ENCODE measurements at regions not wholly inside any gene's neighbourhood (a gene's known extent, or its start where the extent isn't known, plus 50 kb on each side); places are given as distances from the start of the nearest gene placed in this dataset.
A peak's percentile ranks its signal among the peaks of the same experiment; 100 is the strongest.

DNA sequence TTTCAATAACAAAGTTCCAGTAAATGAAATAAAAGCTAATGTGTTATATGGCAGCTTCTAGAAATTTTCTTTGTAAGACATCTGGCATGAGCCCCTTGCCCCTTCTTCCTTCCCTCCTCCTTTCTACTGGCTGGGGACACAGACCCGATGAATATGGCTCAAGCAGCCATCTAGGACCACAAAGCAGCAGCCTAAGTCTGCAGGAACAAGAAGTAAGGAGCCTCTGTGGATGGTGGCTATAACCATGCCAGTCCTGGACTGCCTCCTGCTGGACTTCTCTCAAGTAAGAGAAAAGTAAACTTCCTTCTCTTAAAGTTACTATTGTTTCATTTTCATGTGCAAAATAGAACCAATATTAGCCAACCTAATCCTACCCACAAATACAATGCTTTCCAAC is 114.9 kb upstream of the DST start:
- Mint-ChIP-seq H3K36me3 (ENCODE audit: low read depth, unreplicated experiment) (peaks cover 3% of the 10 kb centered on the region), H3K4me1 (ENCODE audit: low read depth, unreplicated experiment) (peaks cover 62% of the 10 kb centered on the region), H3K27ac (ENCODE audit: unreplicated experiment) (peak overlapping the region; percentile 81), H3K4me3 (ENCODE audit: unreplicated experiment) (peak overlapping the region; percentile 40), H3K27me3 (ENCODE audit: low read depth, unreplicated experiment) (no peaks in the 10 kb centered on the region), H3K9me3 (ENCODE audit: unreplicated experiment) (no peaks in the 10 kb centered on the region)
- TF ChIP-seq, protein P1, sequence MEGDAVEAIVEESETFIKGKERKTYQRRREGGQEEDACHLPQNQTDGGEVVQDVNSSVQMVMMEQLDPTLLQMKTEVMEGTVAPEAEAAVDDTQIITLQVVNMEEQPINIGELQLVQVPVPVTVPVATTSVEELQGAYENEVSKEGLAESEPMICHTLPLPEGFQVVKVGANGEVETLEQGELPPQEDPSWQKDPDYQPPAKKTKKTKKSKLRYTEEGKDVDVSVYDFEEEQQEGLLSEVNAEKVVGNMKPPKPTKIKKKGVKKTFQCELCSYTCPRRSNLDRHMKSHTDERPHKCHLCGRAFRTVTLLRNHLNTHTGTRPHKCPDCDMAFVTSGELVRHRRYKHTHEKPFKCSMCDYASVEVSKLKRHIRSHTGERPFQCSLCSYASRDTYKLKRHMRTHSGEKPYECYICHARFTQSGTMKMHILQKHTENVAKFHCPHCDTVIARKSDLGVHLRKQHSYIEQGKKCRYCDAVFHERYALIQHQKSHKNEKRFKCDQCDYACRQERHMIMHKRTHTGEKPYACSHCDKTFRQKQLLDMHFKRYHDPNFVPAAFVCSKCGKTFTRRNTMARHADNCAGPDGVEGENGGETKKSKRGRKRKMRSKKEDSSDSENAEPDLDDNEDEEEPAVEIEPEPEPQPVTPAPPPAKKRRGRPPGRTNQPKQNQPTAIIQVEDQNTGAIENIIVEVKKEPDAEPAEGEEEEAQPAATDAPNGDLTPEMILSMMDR (IDR thresholded peaks at IDR 0.05; ENCODE audit: insufficient read depth, low read depth, low read length), result peak; percentile 21
- no peak for TF ChIP-seq EZH2 (IDR thresholded peaks at IDR 0.05; ENCODE audit: insufficient read depth, low read length)
- Histone ChIP-seq H2AFZ (ENCODE audit: low read depth, low read length) (no peak overlapping the region), H4K20me1 (ENCODE audit: insufficient read depth, low read length) (peaks cover 46% of the 10 kb centered on the region), H3K4me2 (ENCODE audit: low read length) (peak overlapping the region; percentile 4), H3K27me3 (ENCODE audit: insufficient read depth, low read length) (no peaks in the 10 kb centered on the region), H3K9me3 (ENCODE audit: insufficient read depth, low read depth, low read length) (no peaks in the 10 kb centered on the region), H3K9ac (ENCODE audit: low read length) (peak overlapping the region; percentile 20), H3K4me3 (ENCODE audit: insufficient read depth, low read depth, low read length) (no peak overlapping the region), H3K27ac (ENCODE audit: low read depth, low read length) (no peak overlapping the region), H3K79me2 (ENCODE audit: insufficient read depth, low read length) (peaks cover 98% of the 10 kb centered on the region), H3K36me3 (ENCODE audit: insufficient read depth, low read length) (no peaks in the 10 kb centered on the region), H3K4me1 (ENCODE audit: insufficient read depth, low read length) (peaks cover 32% of the 10 kb centered on the region)
- no peak for FAIRE-seq
- DNase-seq (ENCODE audit: low read depth), result no peak

- Mint-ChIP-seq H3K27ac (ENCODE audit: unreplicated experiment) (peak overlapping the region; percentile 83), H3K9me3 (ENCODE audit: unreplicated experiment) (no peaks in the 10 kb centered on the region), H3K27me3 (ENCODE audit: low read depth, unreplicated experiment) (no peaks in the 10 kb centered on the region), H3K4me3 (ENCODE audit: unreplicated experiment) (no peak overlapping the region), H3K4me1 (ENCODE audit: low read depth, unreplicated experiment) (peaks cover 67% of the 10 kb centered on the region), H3K36me3 (ENCODE audit: low read depth, unreplicated experiment) (peaks cover 3% of the 10 kb centered on the region)
- Histone ChIP-seq H3K9me3 (ENCODE audit: insufficient read depth, low read depth, low read length) (no peaks in the 10 kb centered on the region), H3K4me2 (ENCODE audit: low read length) (peak overlapping the region; percentile 20), H3K4me1 (ENCODE audit: insufficient read depth, low read length) (peaks cover 38% of the 10 kb centered on the region), H2AFZ (ENCODE audit: low read depth, low read length) (no peak overlapping the region), H3K36me3 (ENCODE audit: insufficient read depth, low read length) (no peaks in the 10 kb centered on the region), H3K27ac (ENCODE audit: low read depth, low read length) (peak overlapping the region; percentile 7), H3K79me2 (ENCODE audit: insufficient read depth, low read length) (peaks cover 98% of the 10 kb centered on the region), H3K27me3 (ENCODE audit: insufficient read depth, low read length) (no peaks in the 10 kb centered on the region), H3K4me3 (ENCODE audit: insufficient read depth, low read depth, low read length) (no peak overlapping the region), H4K20me1 (ENCODE audit: insufficient read depth, low read length) (peaks cover 52% of the 10 kb centered on the region), H3K9ac (ENCODE audit: low read length) (peak overlapping the region; percentile 20)
- DNase-seq (ENCODE audit: low read depth) (no peak), FAIRE-seq (peak; percentile 87)
- TF ChIP-seq, protein P1 (IDR thresholded peaks at IDR 0.05; ENCODE audit: insufficient read depth, low read depth, low read length), result no peak
- no peak for TF ChIP-seq EZH2 (IDR thresholded peaks at IDR 0.05; ENCODE audit: insufficient read depth, low read length)
Observed at GRCh38 chr6:56756791-56757587, 114.3 kb upstream of the DST start.

DNA sequence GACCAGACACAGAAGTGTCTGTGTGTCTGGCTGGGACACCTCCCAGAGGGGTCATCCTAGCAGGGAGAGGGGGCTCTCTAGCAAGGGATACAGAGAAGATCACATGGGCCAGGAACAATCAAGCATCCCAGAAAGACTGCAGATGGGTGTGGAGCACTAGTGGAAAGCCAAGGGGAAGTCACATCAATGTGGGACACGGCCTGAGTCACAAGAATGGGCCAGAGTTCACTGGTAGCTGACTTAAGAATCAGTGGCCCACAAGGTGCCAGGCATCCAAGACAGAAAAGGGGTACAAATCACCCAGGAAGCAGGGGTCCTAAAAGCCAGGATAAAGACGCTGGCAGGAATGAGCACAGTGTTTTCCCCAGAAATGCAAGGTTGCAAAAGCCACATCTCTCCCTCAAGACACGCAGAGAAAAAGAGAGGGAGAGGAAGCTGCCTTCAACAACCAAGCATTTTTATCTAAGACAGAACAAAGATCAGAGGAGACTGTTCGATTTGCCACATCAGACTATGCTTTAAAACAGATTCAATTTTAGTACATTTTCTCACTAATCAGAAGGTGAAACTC is 113.6 kb upstream of the DST start:
- peaks cover 98% of the 10 kb centered on the region for H3K79me2 ChIP-seq (ENCODE audit: insufficient read depth, low read length)
- no peaks in the 10 kb centered on the region for H3K27me3 ChIP-seq (ENCODE audit: insufficient read depth, low read length)
- H3K36me3 Mint-ChIP-seq (ENCODE audit: low read depth, unreplicated experiment), result peaks cover 3% of the 10 kb centered on the region
- peak overlapping the region; percentile 20 for H3K9ac ChIP-seq (ENCODE audit: low read length)
- no peak for TF ChIP-seq EZH2 (IDR thresholded peaks at IDR 0.05; ENCODE audit: insufficient read depth, low read length)
- TF ChIP-seq, protein P1 (IDR thresholded peaks at IDR 0.05; ENCODE audit: insufficient read depth, low read depth, low read length), result no peak
- H3K4me2 ChIP-seq (ENCODE audit: low read length), result peak overlapping the region; percentile 20
- no peaks in the 10 kb centered on the region for H3K27me3 Mint-ChIP-seq (ENCODE audit: low read depth, unreplicated experiment)
- no peak overlapping the region for H3K4me3 Mint-ChIP-seq (ENCODE audit: unreplicated experiment)
- no peak for DNase-seq (ENCODE audit: low read depth)
- H4K20me1 ChIP-seq (ENCODE audit: insufficient read depth, low read length), result peaks cover 56% of the 10 kb centered on the region
- peaks cover 45% of the 10 kb centered on the region for H3K4me1 ChIP-seq (ENCODE audit: insufficient read depth, low read length)
- H3K9me3 ChIP-seq (ENCODE audit: insufficient read depth, low read depth, low read length), result no peaks in the 10 kb centered on the region
- H3K9me3 Mint-ChIP-seq (ENCODE audit: unreplicated experiment), result no peaks in the 10 kb centered on the region
- H3K4me3 ChIP-seq (ENCODE audit: insufficient read depth, low read depth, low read length), result no peak overlapping the region
- peak overlapping the region; percentile 83 for H3K27ac Mint-ChIP-seq (ENCODE audit: unreplicated experiment)
- no peaks in the 10 kb centered on the region for H3K36me3 ChIP-seq (ENCODE audit: insufficient read depth, low read length)
- no peak overlapping the region for H2AFZ ChIP-seq (ENCODE audit: low read depth, low read length)
- FAIRE-seq, result no peak
- peaks cover 74% of the 10 kb centered on the region for H3K4me1 Mint-ChIP-seq (ENCODE audit: low read depth, unreplicated experiment)
- no peak overlapping the region for H3K27ac ChIP-seq (ENCODE audit: low read depth, low read length)

All from astrocyte (in vitro differentiated cells and primary cell).